ENCODE measurements at regions not wholly inside any gene's neighbourhood (a gene's known extent, or its start where the extent isn't known, plus 50 kb on each side); places are given as distances from the start of the nearest gene placed in this dataset.

- no peak for TF ChIP-seq SIN3A (IDR thresholded peaks at IDR 0.05; ENCODE audit: borderline replicate concordance in 2 of 2, control insufficient read depth in 1 of 2, low read depth in 2 of 2, low read length in 2 of 2)
Measured at GRCh38 chr3:13193320-13194284, 120.4 kb upstream of the IQSEC1 start (continued).

- Histone ChIP-seq H3K9me3 (replicated peaks; ENCODE audit: control insufficient read depth, insufficient read depth, low read depth, low read length) (no peaks in the 10 kb centered on the region), H3K4me3 (no peak overlapping the region), H3K27me3 (ENCODE audit: control insufficient read depth in 2 of 2, insufficient read depth in 2 of 2, low read length in 2 of 2) (peaks cover 51 to 83% of the 10 kb centered on the region in 2 experiments), H3K4me2 (ENCODE audit: insufficient read depth, low read length) (no peak overlapping the region), H3K27ac (ENCODE audit: extremely low read depth, low read depth, low read length) (no peak overlapping the region), H3K9me1 (ENCODE audit: control insufficient read depth, insufficient read depth, low read length) (no peaks in the 10 kb centered on the region), H2AFZ (ENCODE audit: low read depth, low read length) (no peak overlapping the region), H3K79me2 (ENCODE audit: control insufficient read depth, insufficient read depth, low read length) (no peaks in the 10 kb centered on the region), H3K4me1 (replicated peaks in 1 of 2; ENCODE audit: control insufficient read depth in 2 of 2, insufficient read depth in 2 of 2, low read length in 2 of 2) (peaks cover 0 to 20% of the 10 kb centered on the region in 2 experiments; a peak in 3 of 5 replicates), H3K9ac (ENCODE audit: insufficient read depth in 1 of 2, low read depth in 2 of 2, low read length in 2 of 2) (no peak overlapping the region; a peak in 1 of 4 replicates), H3K36me3 (ENCODE audit: control insufficient read depth, insufficient read depth, low read length) (no peaks in the 10 kb centered on the region), H4K20me1 (replicated peaks; ENCODE audit: control insufficient read depth, insufficient read depth, low read length) (peaks cover 27% of the 10 kb centered on the region)
- DNase-seq (ENCODE audit: extremely low read depth in 1 of 4, low spot score in 3 of 4) (peak; percentile 20 to 52 (median 46)), ATAC-seq (peak; percentile 87), FAIRE-seq (peak; percentile 40)
- intact Hi-C loops (cut with micrococcal nuclease), result loop anchor here (10.0 kb wide), 1 partner anchor 98 kb away; no protein-coding TSS in a partner anchor
- WGBS (ENCODE audit: insufficient coverage, low coverage, missing lambda C conversion rate), result 17% methylated on average over 16 of the region's 16 CpGs
- POLR2A ChIA-PET, result interaction anchor here (0.9 to 1.7 kb wide), 2 partner anchors 8 to 31 kb away, joined by 3 to 5 read pairs; no protein-coding TSS in a partner anchor
- CTCF ChIA-PET (ENCODE audit: low intra/inter-chr PET ratio), result no interaction called here
- TF ChIP-seq MECOM (CRISPR knock-in tag; IDR thresholded peaks at IDR 0.05) (no peak), CTCF (IDR thresholded peaks at IDR 0.05 in 2 of 3, conservative IDR thresholded peaks at IDR 0.05 in 1 of 3; ENCODE audit: insufficient read depth in 2 of 3, low read depth in 1 of 3, low read length in 3 of 3) (peak; percentile 47 to 65 (median 59)), SAFB (IDR thresholded peaks at IDR 0.05; ENCODE audit: borderline replicate concordance, low read depth, low read length) (no peak), MAX (CRISPR knock-in tag; IDR thresholded peaks at IDR 0.05) (0 out of 2 replicates have a peak, but pooled peaks have one; percentile 30), JUND (IDR thresholded peaks at IDR 0.05; ENCODE audit: borderline replicate concordance, low read depth, low read length) (no peak), JUND (tag; IDR thresholded peaks at IDR 0.05; ENCODE audit: borderline replicate concordance, low read depth, low read length) (no peak), FOXA3 (CRISPR knock-in tag; conservative IDR thresholded peaks at IDR 0.05 in 1 of 2, IDR thresholded peaks at IDR 0.05 in 1 of 2) (0 out of 4 replicates have a peak, but pooled peaks of 1 of the 2 experiments have one; percentile 11), RAD21 (CRISPR knock-in tag; conservative IDR thresholded peaks at IDR 0.05 in 1 of 2, IDR thresholded peaks at IDR 0.05 in 1 of 2) (0 out of 4 replicates have a peak, but pooled peaks of 1 of the 2 experiments have one; percentile 13), KLF1 (tag; IDR thresholded peaks at IDR 0.05) (no peak), ZBTB9 (CRISPR knock-in tag; IDR thresholded peaks at IDR 0.05) (no peak)
- in situ Hi-C loops (cut with MboI), result no loop called here
- no TSS peak for BruUV-seq (replicated peaks)
Measured at GRCh38 chr3:13192471-13193213, 119.4 kb upstream of the IQSEC1 start.

Measured in K562 (cell line).